ENCODE measurements at regions not wholly inside any gene's neighbourhood (a gene's known extent, or its start where the extent isn't known, plus 50 kb on each side); places are given as distances from the start of the nearest gene placed in this dataset.

DNA sequence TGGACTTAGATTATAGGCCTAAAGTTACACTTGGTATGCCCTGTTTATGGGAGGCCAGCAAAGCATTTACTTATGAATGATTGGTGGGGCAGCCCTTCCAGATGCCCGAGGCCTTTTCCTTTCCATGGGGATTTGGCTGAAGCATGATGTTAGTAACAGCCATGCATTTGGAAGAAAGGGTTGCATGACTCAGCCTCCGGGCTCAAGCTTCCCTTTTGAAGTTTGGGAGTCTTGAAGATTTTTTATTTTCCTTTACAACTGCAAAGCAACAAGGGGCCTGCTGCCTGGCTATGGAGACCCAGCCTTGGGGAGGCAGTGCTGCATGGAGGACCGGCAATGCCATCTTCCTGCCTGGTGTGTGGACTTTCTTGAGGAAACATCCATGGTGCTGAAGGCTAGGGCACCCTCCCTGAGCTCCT, 244.7 kb downstream of the ICE1 start:
- no peak for TF ChIP-seq CEBPB (IDR thresholded peaks at IDR 0.05; ENCODE audit: low read depth, low read length)
- TF ChIP-seq MAFK (IDR thresholded peaks at IDR 0.05; ENCODE audit: low read depth, low read length), result no peak
- no peak for TF ChIP-seq GABPA (IDR thresholded peaks at IDR 0.05; ENCODE audit: borderline replicate concordance, insufficient read depth, low read length)
- TF ChIP-seq POLR2A (IDR thresholded peaks at IDR 0.05; ENCODE audit: control extremely low read depth in 1 of 2, low read depth in 2 of 2, low read length in 2 of 2), result no peak
- TF ChIP-seq HDAC6 (IDR thresholded peaks at IDR 0.05; ENCODE audit: low read depth, low read length), result no peak
- TF ChIP-seq POLR2AphosphoS5 (IDR thresholded peaks at IDR 0.05; ENCODE audit: low read depth, low read length), result no peak
- no peak for TF ChIP-seq EP300 (IDR thresholded peaks at IDR 0.05; ENCODE audit: borderline replicate concordance in 1 of 2, low read depth in 2 of 2, low read length in 2 of 2)
- TF ChIP-seq, protein P1, sequence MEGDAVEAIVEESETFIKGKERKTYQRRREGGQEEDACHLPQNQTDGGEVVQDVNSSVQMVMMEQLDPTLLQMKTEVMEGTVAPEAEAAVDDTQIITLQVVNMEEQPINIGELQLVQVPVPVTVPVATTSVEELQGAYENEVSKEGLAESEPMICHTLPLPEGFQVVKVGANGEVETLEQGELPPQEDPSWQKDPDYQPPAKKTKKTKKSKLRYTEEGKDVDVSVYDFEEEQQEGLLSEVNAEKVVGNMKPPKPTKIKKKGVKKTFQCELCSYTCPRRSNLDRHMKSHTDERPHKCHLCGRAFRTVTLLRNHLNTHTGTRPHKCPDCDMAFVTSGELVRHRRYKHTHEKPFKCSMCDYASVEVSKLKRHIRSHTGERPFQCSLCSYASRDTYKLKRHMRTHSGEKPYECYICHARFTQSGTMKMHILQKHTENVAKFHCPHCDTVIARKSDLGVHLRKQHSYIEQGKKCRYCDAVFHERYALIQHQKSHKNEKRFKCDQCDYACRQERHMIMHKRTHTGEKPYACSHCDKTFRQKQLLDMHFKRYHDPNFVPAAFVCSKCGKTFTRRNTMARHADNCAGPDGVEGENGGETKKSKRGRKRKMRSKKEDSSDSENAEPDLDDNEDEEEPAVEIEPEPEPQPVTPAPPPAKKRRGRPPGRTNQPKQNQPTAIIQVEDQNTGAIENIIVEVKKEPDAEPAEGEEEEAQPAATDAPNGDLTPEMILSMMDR (IDR thresholded peaks at IDR 0.05; ENCODE audit: control extremely low read depth in 1 of 3, insufficient read depth in 1 of 3, low read depth in 1 of 3, low read length in 3 of 3), result no peak
- TF ChIP-seq HDAC2 (IDR thresholded peaks at IDR 0.05; ENCODE audit: borderline replicate concordance in 1 of 2, low read depth in 2 of 2, low read length in 2 of 2), result no peak
- TF ChIP-seq, protein P2, sequence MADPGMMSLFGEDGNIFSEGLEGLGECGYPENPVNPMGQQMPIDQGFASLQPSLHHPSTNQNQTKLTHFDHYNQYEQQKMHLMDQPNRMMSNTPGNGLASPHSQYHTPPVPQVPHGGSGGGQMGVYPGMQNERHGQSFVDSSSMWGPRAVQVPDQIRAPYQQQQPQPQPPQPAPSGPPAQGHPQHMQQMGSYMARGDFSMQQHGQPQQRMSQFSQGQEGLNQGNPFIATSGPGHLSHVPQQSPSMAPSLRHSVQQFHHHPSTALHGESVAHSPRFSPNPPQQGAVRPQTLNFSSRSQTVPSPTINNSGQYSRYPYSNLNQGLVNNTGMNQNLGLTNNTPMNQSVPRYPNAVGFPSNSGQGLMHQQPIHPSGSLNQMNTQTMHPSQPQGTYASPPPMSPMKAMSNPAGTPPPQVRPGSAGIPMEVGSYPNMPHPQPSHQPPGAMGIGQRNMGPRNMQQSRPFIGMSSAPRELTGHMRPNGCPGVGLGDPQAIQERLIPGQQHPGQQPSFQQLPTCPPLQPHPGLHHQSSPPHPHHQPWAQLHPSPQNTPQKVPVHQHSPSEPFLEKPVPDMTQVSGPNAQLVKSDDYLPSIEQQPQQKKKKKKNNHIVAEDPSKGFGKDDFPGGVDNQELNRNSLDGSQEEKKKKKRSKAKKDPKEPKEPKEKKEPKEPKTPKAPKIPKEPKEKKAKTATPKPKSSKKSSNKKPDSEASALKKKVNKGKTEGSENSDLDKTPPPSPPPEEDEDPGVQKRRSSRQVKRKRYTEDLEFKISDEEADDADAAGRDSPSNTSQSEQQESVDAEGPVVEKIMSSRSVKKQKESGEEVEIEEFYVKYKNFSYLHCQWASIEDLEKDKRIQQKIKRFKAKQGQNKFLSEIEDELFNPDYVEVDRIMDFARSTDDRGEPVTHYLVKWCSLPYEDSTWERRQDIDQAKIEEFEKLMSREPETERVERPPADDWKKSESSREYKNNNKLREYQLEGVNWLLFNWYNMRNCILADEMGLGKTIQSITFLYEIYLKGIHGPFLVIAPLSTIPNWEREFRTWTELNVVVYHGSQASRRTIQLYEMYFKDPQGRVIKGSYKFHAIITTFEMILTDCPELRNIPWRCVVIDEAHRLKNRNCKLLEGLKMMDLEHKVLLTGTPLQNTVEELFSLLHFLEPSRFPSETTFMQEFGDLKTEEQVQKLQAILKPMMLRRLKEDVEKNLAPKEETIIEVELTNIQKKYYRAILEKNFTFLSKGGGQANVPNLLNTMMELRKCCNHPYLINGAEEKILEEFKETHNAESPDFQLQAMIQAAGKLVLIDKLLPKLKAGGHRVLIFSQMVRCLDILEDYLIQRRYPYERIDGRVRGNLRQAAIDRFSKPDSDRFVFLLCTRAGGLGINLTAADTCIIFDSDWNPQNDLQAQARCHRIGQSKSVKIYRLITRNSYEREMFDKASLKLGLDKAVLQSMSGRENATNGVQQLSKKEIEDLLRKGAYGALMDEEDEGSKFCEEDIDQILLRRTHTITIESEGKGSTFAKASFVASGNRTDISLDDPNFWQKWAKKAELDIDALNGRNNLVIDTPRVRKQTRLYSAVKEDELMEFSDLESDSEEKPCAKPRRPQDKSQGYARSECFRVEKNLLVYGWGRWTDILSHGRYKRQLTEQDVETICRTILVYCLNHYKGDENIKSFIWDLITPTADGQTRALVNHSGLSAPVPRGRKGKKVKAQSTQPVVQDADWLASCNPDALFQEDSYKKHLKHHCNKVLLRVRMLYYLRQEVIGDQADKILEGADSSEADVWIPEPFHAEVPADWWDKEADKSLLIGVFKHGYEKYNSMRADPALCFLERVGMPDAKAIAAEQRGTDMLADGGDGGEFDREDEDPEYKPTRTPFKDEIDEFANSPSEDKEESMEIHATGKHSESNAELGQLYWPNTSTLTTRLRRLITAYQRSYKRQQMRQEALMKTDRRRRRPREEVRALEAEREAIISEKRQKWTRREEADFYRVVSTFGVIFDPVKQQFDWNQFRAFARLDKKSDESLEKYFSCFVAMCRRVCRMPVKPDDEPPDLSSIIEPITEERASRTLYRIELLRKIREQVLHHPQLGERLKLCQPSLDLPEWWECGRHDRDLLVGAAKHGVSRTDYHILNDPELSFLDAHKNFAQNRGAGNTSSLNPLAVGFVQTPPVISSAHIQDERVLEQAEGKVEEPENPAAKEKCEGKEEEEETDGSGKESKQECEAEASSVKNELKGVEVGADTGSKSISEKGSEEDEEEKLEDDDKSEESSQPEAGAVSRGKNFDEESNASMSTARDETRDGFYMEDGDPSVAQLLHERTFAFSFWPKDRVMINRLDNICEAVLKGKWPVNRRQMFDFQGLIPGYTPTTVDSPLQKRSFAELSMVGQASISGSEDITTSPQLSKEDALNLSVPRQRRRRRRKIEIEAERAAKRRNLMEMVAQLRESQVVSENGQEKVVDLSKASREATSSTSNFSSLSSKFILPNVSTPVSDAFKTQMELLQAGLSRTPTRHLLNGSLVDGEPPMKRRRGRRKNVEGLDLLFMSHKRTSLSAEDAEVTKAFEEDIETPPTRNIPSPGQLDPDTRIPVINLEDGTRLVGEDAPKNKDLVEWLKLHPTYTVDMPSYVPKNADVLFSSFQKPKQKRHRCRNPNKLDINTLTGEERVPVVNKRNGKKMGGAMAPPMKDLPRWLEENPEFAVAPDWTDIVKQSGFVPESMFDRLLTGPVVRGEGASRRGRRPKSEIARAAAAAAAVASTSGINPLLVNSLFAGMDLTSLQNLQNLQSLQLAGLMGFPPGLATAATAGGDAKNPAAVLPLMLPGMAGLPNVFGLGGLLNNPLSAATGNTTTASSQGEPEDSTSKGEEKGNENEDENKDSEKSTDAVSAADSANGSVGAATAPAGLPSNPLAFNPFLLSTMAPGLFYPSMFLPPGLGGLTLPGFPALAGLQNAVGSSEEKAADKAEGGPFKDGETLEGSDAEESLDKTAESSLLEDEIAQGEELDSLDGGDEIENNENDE (IDR thresholded peaks at IDR 0.05; ENCODE audit: insufficient replicate concordance, low read length), result no peak
- no peak for TF ChIP-seq E2F6 (IDR thresholded peaks at IDR 0.05)
- no peak for TF ChIP-seq RNF2 (IDR thresholded peaks at IDR 0.05; ENCODE audit: borderline replicate concordance, low read depth, low read length, missing control alignments, poor library complexity, severe bottlenecking)
- TF ChIP-seq TBP (IDR thresholded peaks at IDR 0.05; ENCODE audit: low read depth, low read length), result no peak
- TF ChIP-seq PHF8 (conservative IDR thresholded peaks at IDR 0.05; ENCODE audit: low read depth, low read length), result no peak

Data from H1 (cell line).